ENCODE measurements at regions not wholly inside any gene's neighbourhood (a gene's known extent, or its start where the extent isn't known, plus 50 kb on each side); places are given as distances from the start of the nearest gene placed in this dataset.

- H3K4me3 ChIP-seq (replicated peaks in 1 of 3; ENCODE audit: low read depth in 2 of 3, low read length in 3 of 3) = no peak overlapping the region
- DNase-seq = no peak
- H3K9me3 ChIP-seq (replicated peaks in 1 of 2; ENCODE audit: control insufficient read depth in 1 of 2, insufficient read depth in 1 of 2, low read length in 2 of 2) = no peaks in the 10 kb centered on the region
- no peak overlapping the region for H2AFZ ChIP-seq (ENCODE audit: insufficient read depth, low read depth, low read length, poor library complexity, severe bottlenecking)
- no peak overlapping the region for H3K4me3 Mint-ChIP-seq
- no peak overlapping the region for H3K27ac ChIP-seq (ENCODE audit: low read depth in 1 of 2, low read length in 2 of 2)
- intact Hi-C loops (cut with micrococcal nuclease) = no loop called here
- H3K27me3 ChIP-seq (ENCODE audit: control insufficient read depth in 2 of 2, insufficient read depth in 2 of 2, low read length in 2 of 2) = no peaks in the 10 kb centered on the region
- H3K4me1 Mint-ChIP-seq = no peaks in the 10 kb centered on the region
- no peaks in the 10 kb centered on the region for H3K36me3 ChIP-seq (replicated peaks in 1 of 2; ENCODE audit: control insufficient read depth in 1 of 2, insufficient read depth in 2 of 2, low read length in 2 of 2)
- no peaks in the 10 kb centered on the region for H4K20me1 ChIP-seq (ENCODE audit: insufficient read depth, low read length)
- TF ChIP-seq CTCF (IDR thresholded peaks at IDR 0.05) = no peak
- H3K9ac ChIP-seq (ENCODE audit: insufficient read depth, low read length, poor library complexity, severe bottlenecking) = no peak overlapping the region
- no peaks in the 10 kb centered on the region for H3K79me2 ChIP-seq (ENCODE audit: insufficient read depth, low read length)
- peak overlapping the region in 1 of 7 donors; percentile 48 for H3K27ac Mint-ChIP-seq
- H3K9me3 Mint-ChIP-seq = no peaks in the 10 kb centered on the region
- no CpG with 5 or more reads among the region's 4 CpGs for WGBS (ENCODE audit: insufficient coverage)
- H3K27me3 Mint-ChIP-seq (ENCODE audit: low read depth in 3 of 3) = peaks cover 0 to 2% (median 1%) of the 10 kb centered on the region in 3 donors
- no peaks in the 10 kb centered on the region for H3K4me1 ChIP-seq (ENCODE audit: control insufficient read depth in 1 of 2, insufficient read depth in 2 of 2, low read length in 2 of 2)
- H3K4me2 ChIP-seq (replicated peaks; ENCODE audit: extremely low read depth, low read length, poor library complexity, severe bottlenecking) = no peak overlapping the region
- no peaks in the 10 kb centered on the region for H3K36me3 Mint-ChIP-seq
These were observed 160.7 kb upstream of the FAM47C start for GRCh38 chrX:36847496-36847895.

GRCh38 chrX:36849407-36849806, 158.8 kb upstream of the FAM47C start:
- H3K27me3 Mint-ChIP-seq (ENCODE audit: low read depth in 3 of 3) = peaks cover 0 to 2% (median 1%) of the 10 kb centered on the region in 3 donors
- no peak overlapping the region for H3K4me3 Mint-ChIP-seq
- Histone ChIP-seq H3K27ac (ENCODE audit: low read depth in 1 of 2, low read length in 2 of 2) (no peak overlapping the region), H3K9me3 (replicated peaks in 1 of 2; ENCODE audit: control insufficient read depth in 1 of 2, insufficient read depth in 1 of 2, low read length in 2 of 2) (no peaks in the 10 kb centered on the region), H3K79me2 (ENCODE audit: insufficient read depth, low read length) (no peaks in the 10 kb centered on the region), H4K20me1 (ENCODE audit: insufficient read depth, low read length) (no peaks in the 10 kb centered on the region), H3K4me1 (ENCODE audit: control insufficient read depth in 1 of 2, insufficient read depth in 2 of 2, low read length in 2 of 2) (no peaks in the 10 kb centered on the region), H3K36me3 (replicated peaks in 1 of 2; ENCODE audit: control insufficient read depth in 1 of 2, insufficient read depth in 2 of 2, low read length in 2 of 2) (no peaks in the 10 kb centered on the region), H3K9ac (ENCODE audit: insufficient read depth, low read length, poor library complexity, severe bottlenecking) (no peak overlapping the region), H3K4me2 (replicated peaks; ENCODE audit: extremely low read depth, low read length, poor library complexity, severe bottlenecking) (no peak overlapping the region), H3K4me3 (replicated peaks in 1 of 3; ENCODE audit: low read depth in 2 of 3, low read length in 3 of 3) (no peak overlapping the region), H2AFZ (ENCODE audit: insufficient read depth, low read depth, low read length, poor library complexity, severe bottlenecking) (no peak overlapping the region), H3K27me3 (ENCODE audit: control insufficient read depth in 2 of 2, insufficient read depth in 2 of 2, low read length in 2 of 2) (no peaks in the 10 kb centered on the region)
- no peaks in the 10 kb centered on the region for H3K36me3 Mint-ChIP-seq
- H3K9me3 Mint-ChIP-seq = no peaks in the 10 kb centered on the region
- TF ChIP-seq CTCF (IDR thresholded peaks at IDR 0.05) = no peak
- H3K4me1 Mint-ChIP-seq = no peaks in the 10 kb centered on the region
- WGBS (ENCODE audit: insufficient coverage) = no CpG with 5 or more reads among the region's 2 CpGs
- no peak for DNase-seq
- intact Hi-C loops (cut with micrococcal nuclease) = no loop called here
- H3K27ac Mint-ChIP-seq = no peak overlapping the region

Data from CD14-positive monocyte (primary cell).